ENCODE measurements at regions not wholly inside any gene's neighbourhood (a gene's known extent, or its start where the extent isn't known, plus 50 kb on each side); places are given as distances from the start of the nearest gene placed in this dataset.

- TF ChIP-seq CTCF (IDR thresholded peaks at IDR 0.05) (no peak), POLR2A (IDR thresholded peaks at IDR 0.05) (no peak)
These were observed 198.7 kb downstream of the TMA16 start for GRCh38 chr4:163693211-163693610.

All from body of pancreas (tissue), 4 donors.